OCI-LY1 (cell line): ENCODE measurements at regions not wholly inside any gene's neighbourhood (a gene's known extent, or its start where the extent isn't known, plus 50 kb on each side); places are given as distances from the start of the nearest gene placed in this dataset.

Experiments used
- EZH2 ChIP-seq: fragments of 200-600 bp; sonication (generic), shearing (Covaris generic); IDR thresholded peaks from 2 replicates; pipeline ENCODE4 v1.8.0; 2017; ENCODE audit warnings: borderline replicate concordance, mixed run types, mild to moderate bottlenecking, antibody characterized with exemption, low read length, moderate library complexity, mixed read lengths
- TF ChIP-seq, protein P1 (sequence below): fragments of 200-600 bp; sonication (generic), shearing (Covaris generic); IDR thresholded peaks from 2 replicates; pipeline ENCODE4 v1.5.1; 2017; ENCODE audit warnings: mild to moderate bottlenecking, antibody characterized with exemption, low read length, moderate library complexity, mixed read lengths

DNA sequence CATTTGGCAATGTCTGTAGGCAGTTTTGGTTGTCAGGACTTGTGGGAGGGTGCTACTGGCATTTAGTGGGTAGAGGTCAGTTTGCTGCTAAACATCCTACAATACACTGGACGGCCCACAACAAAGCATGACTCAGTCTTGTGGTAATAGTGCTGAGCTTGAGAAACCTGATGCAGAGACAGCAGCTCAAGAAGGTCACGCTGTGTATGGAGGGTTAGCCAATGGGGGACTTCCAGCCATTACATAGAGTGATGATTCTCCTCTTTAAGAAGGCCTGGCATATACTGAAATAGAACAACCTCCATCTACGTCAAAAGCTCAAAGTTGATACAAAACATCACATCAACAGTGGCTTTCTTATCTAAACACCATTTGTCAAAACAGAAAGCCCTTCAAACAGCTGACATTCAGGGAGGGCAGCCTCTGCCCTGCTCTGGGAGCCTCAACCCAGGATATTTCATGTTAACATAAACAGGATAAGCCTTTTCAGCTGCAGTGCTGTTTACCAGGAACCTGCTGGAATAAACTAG, 143.0 kb downstream of the GPBP1 start:
- TF ChIP-seq, protein P1, sequence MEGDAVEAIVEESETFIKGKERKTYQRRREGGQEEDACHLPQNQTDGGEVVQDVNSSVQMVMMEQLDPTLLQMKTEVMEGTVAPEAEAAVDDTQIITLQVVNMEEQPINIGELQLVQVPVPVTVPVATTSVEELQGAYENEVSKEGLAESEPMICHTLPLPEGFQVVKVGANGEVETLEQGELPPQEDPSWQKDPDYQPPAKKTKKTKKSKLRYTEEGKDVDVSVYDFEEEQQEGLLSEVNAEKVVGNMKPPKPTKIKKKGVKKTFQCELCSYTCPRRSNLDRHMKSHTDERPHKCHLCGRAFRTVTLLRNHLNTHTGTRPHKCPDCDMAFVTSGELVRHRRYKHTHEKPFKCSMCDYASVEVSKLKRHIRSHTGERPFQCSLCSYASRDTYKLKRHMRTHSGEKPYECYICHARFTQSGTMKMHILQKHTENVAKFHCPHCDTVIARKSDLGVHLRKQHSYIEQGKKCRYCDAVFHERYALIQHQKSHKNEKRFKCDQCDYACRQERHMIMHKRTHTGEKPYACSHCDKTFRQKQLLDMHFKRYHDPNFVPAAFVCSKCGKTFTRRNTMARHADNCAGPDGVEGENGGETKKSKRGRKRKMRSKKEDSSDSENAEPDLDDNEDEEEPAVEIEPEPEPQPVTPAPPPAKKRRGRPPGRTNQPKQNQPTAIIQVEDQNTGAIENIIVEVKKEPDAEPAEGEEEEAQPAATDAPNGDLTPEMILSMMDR, result no peak
- no peak for TF ChIP-seq EZH2
